DMS 273 (cell line): ENCODE measurements at regions not wholly inside any gene's neighbourhood (a gene's known extent, or its start where the extent isn't known, plus 50 kb on each side); places are given as distances from the start of the nearest gene placed in this dataset.

ENCODE experiments used
- DNase-seq: peaks from one replicate; lab custom pipeline; 2025; ENCODE audit not compliant: unreplicated experiment; lab: John Stamatoyannopoulos, UW

GRCh38 chr2:58911877-58912276 is 670.8 kb upstream of the FANCL start:
- DNase-seq: no peak

GRCh38 chr2:58908501-58909154 is 667.5 kb upstream of the FANCL start:
- no peak for DNase-seq

GRCh38 chr2:58907644-58908043 is 666.5 kb upstream of the FANCL start:
- DNase-seq: no peak

GRCh38 chr2:58906081-58906645 is 665.0 kb upstream of the FANCL start:
- DNase-seq: no peak

- no peak for DNase-seq
Observed at GRCh38 chr2:58904095-58904494, 663.0 kb upstream of the FANCL start.

- no peak for DNase-seq
Observed at GRCh38 chr2:58903427-58903826, 662.3 kb upstream of the FANCL start.

- no peak for DNase-seq
Observed at GRCh38 chr2:58900246-58901027, 659.3 kb upstream of the FANCL start.

GRCh38 chr2:58899692-58900091 is 658.6 kb upstream of the FANCL start:
- DNase-seq: no peak

- no peak for DNase-seq
Observed at GRCh38 chr2:58896638-58897037, 655.5 kb upstream of the FANCL start.

- peak; percentile 2 for DNase-seq
Observed at GRCh38 chr2:58895857-58896256, 654.7 kb upstream of the FANCL start.

GRCh38 chr2:58893656-58894351 is 652.7 kb upstream of the FANCL start:
- peak; percentile 28 for DNase-seq

- DNase-seq: no peak
Observed at GRCh38 chr2:58891828-58892377, 650.8 kb upstream of the FANCL start.

- DNase-seq: no peak
Observed at GRCh38 chr2:58890865-58891525, 649.9 kb upstream of the FANCL start.

- no peak for DNase-seq
Observed at GRCh38 chr2:58886009-58886408, 644.9 kb upstream of the FANCL start.

- DNase-seq: no peak
Observed at GRCh38 chr2:58879834-58880233, 638.7 kb upstream of the FANCL start.

- DNase-seq: no peak
Observed at GRCh38 chr2:58878778-58879177, 637.7 kb upstream of the FANCL start.

GRCh38 chr2:58876126-58876525 is 635.0 kb upstream of the FANCL start:
- no peak for DNase-seq

GRCh38 chr2:58875436-58875835 is 634.3 kb upstream of the FANCL start:
- DNase-seq: no peak

- peak; percentile 16 for DNase-seq
Observed at GRCh38 chr2:58871469-58872142, 630.5 kb upstream of the FANCL start.

GRCh38 chr2:58870704-58871103 is 629.6 kb upstream of the FANCL start:
- DNase-seq: peak; percentile 16
